Stimulated activated CD8-positive, alpha-beta memory T cell treated with anti-CD3 and anti-CD28 coated beads, Interleukin-7, amount 100 ng/mL, for 24 hours (primary cell): ENCODE measurements at regions not wholly inside any gene's neighbourhood (a gene's known extent, or its start where the extent isn't known, plus 50 kb on each side); places are given as distances from the start of the nearest gene placed in this dataset.

Experiments
- DNase-seq: peaks from one replicate; pipeline ENCODE4 v3.0.0-alpha.2; 2020; ENCODE audit warnings: low read depth

DNA sequence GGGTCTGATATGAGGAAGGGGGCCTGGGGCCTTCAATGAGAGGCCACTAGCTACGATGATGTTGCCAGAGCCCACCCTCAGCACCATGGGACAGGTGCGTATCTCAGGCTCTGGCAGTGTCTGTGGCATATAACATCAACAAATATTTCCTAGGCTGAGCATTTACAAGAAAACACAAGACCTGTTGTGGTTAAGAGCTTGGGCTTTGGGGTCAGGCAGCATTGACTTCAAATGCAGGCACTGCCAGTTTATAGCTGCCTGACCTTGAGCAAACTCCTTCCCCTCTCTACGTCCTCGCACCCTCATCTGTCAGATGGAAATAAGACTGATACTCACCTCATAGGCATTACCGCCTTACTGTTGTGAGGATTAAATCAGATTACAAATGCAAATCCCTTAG, 156.0 kb downstream of the KATNAL1 start:
- DNase-seq = no peak

GRCh38 chr13:30149248-30149647, 158.1 kb downstream of the KATNAL1 start:
- DNase-seq = no peak

DNA sequence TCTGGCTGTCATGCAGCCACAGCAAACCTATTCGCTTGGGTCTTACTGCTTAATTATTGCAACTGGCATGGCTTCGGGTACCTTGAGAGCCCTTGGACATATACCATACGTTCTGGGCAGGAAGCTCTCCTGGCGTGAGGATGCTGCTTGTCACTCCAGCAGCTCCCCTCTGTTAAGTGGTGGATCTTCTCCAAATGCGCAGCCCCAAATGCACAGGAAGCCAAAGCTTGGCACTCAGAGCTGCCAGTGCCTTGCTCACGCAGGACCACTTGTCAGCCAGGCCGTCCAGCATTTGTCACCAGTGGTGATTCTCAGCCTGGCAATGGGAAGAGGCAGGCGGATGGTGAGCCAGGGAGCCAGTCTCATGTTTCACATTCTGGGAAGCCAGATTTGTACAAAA, 158.6 kb downstream of the KATNAL1 start:
- no peak for DNase-seq

GRCh38 chr13:30148171-30148754, 159.1 kb downstream of the KATNAL1 start:
- DNase-seq = no peak

DNA sequence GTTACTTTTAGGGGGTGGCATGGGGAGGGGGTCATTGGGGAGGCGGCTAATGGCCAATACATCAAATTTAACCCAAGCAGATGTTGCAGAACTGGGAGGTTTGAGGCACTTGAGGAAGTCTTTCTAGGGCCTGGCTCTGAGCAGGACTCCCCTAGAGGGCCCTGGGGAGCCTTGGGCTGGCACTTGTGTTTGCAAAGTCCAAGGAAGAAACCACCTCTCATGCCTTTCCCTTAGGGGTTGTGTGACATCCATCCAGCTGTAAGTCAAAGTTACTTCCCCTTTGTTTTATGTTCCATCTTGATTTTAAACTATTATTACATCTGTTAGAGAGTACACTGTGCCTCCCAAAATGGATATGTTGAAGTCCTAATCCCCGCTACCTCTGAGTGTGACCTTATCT, 159.9 kb downstream of the KATNAL1 start:
- DNase-seq = no peak

- no peak for DNase-seq
Observed at GRCh38 chr13:30147015-30147414, 160.3 kb downstream of the KATNAL1 start.

DNA sequence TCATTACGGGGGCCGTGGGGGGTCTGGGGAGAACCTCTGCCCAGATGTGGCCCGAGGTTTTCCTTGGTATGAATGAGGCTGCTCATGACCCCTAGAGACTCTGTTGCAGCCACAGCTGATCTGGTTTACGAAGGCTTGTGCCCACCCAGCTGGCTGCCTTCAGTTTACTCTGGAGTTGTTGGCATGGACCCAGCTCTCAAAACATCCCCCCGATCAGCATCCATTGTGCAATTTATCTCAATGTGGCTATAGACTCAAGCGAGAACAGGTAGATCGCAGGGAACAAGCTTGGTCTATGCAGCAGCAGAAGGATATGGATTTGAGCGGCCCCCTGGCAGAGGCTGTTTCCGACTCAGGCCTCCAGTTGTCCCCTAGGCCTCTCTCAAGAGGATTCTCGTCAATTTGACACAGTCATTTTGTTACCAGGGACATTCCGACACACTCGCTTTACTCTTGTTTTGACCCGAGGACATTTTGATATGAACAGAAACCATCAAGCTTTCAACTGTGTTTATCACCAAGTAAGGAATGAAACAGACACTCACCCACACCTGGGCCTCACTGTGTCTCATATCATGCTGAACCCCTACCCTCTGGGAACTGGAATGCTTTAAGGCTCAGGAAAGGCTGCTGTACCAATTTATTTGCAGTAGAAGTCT, 161.5 kb downstream of the KATNAL1 start:
- no peak for DNase-seq

GRCh38 chr13:30143666-30144400, 163.5 kb downstream of the KATNAL1 start:
- DNase-seq = no peak

DNA sequence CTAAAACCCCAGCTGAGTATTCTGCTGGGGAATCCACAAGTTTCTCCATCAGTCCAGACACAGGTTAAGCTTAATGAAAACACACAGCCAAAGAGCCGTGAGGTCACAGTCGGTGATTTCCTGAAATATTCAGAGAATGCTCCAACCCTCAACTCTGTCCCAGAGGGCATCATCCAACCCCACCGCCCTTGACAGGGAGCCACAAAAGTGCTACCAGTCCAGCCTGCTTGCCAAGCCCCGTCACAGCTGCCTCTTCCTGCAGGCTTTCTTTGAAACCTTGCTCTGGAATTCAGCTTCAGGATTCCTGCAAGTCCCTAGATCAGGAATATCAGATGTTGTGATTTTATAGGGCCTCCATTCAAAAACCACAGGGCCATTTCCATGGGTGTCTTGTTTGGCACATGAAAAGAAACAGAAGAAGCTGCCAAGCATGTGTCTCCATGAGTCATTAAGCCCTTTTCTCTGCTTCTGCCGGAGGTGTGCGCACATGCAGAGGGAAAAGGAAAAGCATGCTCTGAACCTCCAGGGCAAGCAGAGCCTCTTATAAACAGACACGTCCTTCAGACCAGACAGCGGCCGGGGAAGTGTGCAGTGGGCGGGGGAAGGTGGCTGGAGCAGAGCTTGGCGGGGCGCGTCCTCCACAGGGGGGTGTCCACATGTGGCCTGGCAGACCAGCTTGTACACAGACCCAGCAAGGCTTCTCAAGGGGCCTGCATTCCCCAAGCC, 164.7 kb downstream of the KATNAL1 start:
- no peak for DNase-seq

GRCh38 chr13:30141775-30142485, 165.4 kb downstream of the KATNAL1 start:
- DNase-seq = no peak

DNA sequence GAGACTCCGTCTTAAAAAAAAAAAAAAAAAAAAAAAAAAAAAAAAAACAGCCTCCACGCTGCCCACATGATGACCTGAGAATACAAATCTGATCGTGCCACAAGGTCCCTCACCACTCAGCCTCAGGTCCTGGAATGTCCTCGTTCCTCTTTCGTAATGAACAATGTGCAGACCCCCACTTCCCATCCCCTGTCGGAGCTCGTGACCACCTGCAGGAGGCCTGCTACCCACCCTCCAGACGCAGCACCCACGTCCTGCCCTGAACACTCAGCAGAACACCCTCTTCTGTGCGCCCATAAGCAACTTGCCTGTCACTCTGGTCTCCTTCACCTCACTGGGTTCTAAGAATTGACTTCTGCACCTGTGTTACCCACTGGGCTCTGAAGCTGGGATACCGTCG, 166.4 kb downstream of the KATNAL1 start:
- no peak for DNase-seq

GRCh38 chr13:30138511-30138910, 168.8 kb downstream of the KATNAL1 start:
- no peak for DNase-seq

DNA sequence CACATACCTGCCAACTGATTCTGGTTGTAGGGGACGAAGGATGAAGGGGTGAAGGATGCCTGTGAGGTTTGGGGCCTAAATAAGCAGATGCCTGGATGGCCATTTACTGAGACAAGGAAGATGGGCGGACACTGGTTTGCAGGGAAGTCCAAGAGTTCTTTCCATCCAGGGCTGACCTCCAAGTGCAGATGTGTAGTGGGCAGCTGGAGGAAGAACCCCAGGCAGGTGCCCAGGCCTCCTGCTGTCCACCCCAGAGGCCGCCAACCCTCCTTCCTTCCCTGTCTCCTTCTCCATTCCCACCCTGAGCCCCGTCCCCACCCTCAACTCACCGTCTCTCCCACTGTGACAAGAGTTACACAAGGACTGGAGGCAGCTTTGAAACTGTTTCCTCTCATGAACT, 171.5 kb downstream of the KATNAL1 start:
- no peak for DNase-seq

DNA sequence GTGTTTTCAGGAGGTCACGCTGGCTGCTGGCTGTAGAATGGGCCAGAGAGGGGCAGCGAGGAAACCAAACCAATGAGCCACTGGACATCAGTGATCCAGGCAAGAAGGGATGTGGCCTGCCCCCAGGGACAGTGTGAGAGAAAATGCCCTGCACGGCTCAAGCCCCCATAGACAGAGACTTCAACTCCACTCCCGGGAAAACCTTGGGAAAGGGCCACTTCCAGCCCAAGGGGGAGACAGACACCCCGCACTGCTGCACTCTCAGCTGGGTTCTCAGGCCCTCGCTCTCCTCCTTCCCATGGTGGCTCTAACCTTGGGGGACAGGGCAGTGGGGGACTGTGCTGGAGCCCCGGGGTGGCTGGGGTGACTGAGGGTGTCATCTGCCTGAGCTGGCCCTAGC, 172.0 kb downstream of the KATNAL1 start:
- DNase-seq = no peak

DNA sequence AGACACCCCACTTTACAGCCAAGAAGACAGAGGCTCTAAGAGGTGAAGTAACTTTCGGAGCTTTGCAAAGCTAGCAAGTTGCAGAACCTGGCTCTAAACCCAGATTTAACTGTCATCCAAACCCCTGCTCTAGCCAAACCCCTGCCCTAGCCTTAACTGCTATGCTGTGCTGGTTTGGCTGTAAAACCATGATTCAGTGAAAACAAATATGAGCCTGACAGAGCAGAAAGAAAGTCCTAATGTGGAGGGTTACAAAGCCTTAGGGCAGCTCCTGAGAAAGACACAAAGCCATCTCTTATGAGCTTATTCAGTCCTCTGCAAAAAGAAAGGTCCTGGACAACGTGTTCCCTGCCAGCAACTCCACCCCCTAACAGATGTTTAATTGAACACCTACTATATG, 172.8 kb downstream of the KATNAL1 start:
- DNase-seq = no peak

DNA sequence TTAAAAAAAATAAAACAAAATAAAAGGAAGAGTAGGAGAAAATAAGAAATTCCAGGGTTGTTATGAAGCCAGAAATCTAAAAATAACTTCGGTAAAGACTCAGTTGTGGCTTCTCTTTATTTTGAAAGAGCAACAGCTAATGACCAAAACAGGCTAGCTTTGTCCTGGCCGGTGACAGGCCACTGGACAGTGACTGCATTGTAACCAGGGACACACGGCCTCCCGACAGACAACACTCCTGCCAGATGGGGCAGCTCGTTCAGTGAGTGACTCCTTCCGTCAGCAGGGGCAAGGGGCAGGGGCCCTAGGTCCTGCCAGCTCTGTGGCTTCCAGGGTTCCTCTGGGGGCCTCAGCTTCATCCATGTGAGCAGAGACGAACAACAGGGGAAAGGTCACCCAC, 173.4 kb downstream of the KATNAL1 start:
- DNase-seq = no peak

- no peak for DNase-seq
Observed at GRCh38 chr13:30133554-30133912, 173.8 kb downstream of the KATNAL1 start.

DNA sequence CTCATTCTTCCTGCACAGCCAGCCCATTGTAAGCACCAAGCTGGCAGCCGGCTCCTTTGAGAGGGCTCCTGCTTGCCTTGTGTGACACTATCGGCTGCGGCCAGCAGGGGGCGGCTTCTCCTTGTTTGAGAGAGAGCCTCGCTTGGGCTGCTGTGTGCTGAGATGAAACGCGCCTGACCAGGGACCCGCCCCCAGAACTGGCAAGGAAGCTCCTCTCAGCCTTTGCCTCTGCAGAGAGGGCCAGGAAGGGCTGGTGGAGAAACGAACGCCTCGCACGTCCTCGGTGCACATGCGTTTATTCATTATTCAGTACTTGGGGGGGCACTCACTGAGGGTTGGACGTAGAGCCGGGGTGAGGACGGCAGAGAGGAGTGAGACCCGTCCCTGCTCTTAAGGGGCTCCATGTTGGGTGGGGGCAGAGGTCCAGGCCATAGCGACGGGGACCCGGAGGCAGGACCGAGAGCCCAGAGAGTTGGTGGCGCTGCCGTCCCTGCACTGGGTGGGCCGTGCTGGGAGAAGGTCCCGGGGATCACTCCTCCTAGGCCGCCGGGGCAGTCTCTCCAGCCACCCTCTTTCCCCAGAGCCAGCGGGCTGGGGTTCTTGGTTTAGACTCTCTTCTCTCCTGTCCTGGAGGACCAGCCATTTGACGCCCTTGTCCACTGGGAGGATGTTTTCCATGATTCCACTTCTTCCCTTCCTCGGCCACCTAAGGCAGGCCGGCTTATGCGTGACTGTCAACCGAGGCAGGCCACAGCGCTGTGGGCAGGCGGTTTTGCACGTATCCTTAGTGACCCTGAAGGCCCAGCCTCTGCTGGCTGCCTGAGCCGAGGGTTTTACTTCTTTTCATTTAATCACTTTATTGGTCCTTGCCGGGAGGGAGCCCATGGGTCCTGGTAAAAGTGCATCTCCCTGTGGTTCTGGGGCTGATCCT, 174.5 kb downstream of the KATNAL1 start:
- peak; percentile 98 for DNase-seq

DNA sequence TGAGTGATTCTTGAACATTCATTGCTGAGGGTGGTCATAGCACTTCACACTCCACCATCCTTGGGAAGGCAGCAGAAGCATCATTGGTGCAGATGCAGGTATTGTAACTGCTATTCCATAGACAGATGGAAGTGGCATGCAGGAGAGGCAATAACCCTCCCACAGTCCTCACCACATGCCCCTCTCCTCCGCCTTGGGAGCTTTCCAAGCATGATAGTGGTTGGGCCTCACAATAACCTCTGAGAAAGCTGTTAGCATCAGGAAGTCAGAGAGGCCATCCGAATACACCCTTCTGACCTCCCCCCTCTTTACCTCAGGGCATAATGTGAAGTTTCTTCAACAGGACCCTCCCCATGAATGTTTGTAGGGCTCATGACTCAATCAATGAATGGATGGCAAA, 177.9 kb downstream of the KATNAL1 start:
- DNase-seq = no peak

GRCh38 chr13:30128591-30128990, 178.8 kb downstream of the KATNAL1 start:
- DNase-seq = no peak

DNA sequence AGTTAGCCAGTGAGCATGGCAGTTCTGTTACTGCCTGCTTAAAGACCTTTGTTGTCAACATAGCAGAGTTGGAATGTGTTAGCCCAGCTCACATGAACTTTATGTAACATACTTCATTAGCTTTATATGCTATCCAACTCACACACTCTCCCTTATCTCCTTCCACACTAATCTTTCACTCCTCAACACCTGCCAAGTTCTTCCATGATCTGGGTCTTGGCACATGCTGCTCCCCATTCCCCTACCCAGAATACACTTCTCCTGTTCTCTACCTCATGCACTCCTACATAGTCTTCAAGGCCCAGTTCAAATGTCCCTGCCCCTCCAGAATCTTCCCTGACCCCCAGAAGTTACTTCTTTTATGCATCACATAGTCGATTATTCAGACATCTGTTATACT, 179.3 kb downstream of the KATNAL1 start:
- DNase-seq = no peak
